NK-92 treated with Interleukin-12 subunit alpha and Interleukin-12 subunit beta, amount 100 ng/mL, for 24 hours (cell line): ENCODE measurements at regions not wholly inside any gene's neighbourhood (a gene's known extent, or its start where the extent isn't known, plus 50 kb on each side); places are given as distances from the start of the nearest gene placed in this dataset.
"Not testable (repeated sequence)": the region's sequence is repeated elsewhere in the genome, so short reads cannot be mapped to it uniquely, and the experiment has no call there.

Experiments
- DNase-seq: peaks from one replicate; lab custom pipeline; 2025; lab: John Stamatoyannopoulos, UW

- no peak for DNase-seq
These were observed 113.3 kb upstream of the FAT3 start for GRCh38 chr11:92111287-92111686.

- no peak for DNase-seq
These were observed 115.2 kb upstream of the FAT3 start for GRCh38 chr11:92109466-92109865.

- no peak for DNase-seq
These were observed 117.3 kb upstream of the FAT3 start for GRCh38 chr11:92107331-92107730.

- DNase-seq, result no peak
These were observed 120.3 kb upstream of the FAT3 start for GRCh38 chr11:92104349-92104748.

GRCh38 chr11:92101920-92102319, 122.7 kb upstream of the FAT3 start:
- no peak for DNase-seq

GRCh38 chr11:92099183-92099582, 125.4 kb upstream of the FAT3 start:
- DNase-seq, result no peak

- no peak for DNase-seq
These were observed 126.4 kb upstream of the FAT3 start for GRCh38 chr11:92098172-92098571.

GRCh38 chr11:92087725-92088537, 136.7 kb upstream of the FAT3 start:
- no peak for DNase-seq

GRCh38 chr11:92083123-92083522, 141.5 kb upstream of the FAT3 start:
- no peak for DNase-seq

GRCh38 chr11:92082652-92083051, 142.0 kb upstream of the FAT3 start:
- no peak for DNase-seq

GRCh38 chr11:92074498-92074897, 150.1 kb upstream of the FAT3 start:
- DNase-seq, result not testable (repeated sequence)

DNA sequence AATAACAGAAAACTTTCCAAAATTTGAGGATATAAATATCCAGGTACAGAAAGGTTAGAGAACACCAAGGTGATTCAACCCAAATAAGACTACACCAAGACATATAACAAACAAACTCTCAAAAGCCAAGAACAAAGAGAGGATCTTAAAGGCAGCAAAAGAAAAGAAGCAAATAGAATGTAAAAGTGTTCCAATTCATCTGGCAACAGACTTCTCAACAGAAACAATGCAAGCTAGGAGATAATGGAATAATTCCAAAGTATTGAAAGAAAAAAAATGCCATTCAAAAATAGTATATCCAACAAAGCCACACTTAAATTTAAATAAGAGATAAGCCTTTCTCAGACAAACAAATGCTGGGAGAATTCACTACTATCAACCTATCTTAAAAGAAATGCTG, 153.0 kb upstream of the FAT3 start:
- DNase-seq, result no peak

DNA sequence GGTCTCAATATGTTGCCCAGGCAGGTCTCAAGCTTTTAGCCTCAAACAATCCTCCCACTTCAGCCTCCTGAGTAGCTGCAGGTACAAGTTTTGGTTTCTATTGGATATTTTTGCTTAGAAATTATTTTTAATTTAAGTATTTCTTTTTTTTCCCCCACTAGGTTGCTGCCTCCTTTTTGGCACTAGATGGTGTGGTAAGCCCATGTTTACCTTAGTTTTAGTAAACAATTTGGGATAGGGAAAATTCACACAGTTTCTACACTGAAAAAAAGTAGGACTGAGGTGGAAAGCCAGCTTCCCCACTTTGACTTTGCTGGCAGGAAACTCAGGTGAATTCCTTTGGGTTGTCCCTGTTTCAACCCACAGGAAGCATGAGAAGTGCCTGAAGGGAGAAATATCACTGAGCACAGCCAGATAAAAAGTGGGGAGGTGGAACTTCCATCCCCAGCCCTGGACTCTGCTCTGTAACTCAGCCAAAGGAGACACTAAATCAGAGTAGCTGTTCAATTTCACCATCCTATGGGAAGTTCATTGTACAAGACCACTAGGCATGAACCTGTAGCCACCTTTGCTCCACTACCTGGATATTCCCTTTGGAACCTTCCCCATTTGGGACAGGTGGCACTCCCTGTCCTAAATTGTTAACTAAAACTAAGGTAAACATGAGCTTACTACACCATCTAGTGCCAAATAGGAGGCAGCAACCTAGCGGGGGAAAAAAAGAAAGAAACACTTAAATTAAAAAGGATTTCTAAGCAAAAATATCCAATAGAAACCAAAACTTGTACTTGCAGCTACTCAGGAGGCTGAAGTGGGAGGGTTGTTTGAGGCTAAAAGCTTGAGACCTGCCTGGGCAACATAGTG, 154.4 kb upstream of the FAT3 start:
- DNase-seq, result no peak

DNA sequence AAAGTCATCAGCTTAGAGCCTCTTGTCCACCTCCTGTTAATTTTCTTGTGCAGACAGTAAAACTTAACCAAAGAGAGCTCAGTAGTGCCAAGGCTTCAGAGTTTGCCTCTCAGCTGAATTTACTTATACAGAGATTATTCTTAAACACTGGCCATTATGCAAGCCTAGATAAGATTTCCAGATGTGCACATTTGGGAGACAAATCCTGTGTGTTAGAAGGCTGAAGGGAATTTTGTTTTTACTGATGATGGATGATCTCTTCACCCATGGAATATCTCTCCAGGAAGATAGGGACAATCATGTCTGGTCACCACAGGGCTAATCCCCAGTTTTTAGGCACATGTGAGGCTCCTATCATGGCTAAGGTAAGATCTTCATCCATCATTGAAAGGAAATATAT, 157.6 kb upstream of the FAT3 start:
- DNase-seq, result no peak

DNA sequence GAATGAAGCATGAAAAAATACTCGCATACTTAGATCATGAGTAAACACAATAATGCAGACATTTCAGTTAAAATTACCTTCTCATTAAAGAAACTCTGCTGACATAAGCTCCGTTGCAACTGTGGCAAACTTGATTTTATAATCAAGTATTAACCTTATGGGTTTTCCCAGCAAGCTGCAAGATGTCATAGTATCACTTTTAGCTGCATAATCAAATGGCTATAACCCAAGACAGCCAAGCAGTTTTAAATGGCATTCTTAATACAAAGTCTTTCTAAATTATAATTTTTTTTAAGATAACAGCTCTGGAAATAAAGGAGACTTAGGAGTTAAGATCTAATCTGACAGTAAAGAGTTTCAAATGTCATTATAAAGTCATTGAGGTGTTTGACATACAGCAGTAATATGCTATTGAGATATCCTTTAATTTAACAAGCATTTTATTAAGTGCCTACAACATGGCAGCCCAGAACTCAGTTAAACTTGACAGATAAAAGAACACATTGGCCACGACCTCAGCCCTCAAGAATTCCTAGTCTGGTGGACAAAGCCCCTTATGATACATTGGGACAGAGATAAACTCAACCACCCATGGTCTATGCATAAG, 163.1 kb upstream of the FAT3 start:
- DNase-seq, result no peak

DNA sequence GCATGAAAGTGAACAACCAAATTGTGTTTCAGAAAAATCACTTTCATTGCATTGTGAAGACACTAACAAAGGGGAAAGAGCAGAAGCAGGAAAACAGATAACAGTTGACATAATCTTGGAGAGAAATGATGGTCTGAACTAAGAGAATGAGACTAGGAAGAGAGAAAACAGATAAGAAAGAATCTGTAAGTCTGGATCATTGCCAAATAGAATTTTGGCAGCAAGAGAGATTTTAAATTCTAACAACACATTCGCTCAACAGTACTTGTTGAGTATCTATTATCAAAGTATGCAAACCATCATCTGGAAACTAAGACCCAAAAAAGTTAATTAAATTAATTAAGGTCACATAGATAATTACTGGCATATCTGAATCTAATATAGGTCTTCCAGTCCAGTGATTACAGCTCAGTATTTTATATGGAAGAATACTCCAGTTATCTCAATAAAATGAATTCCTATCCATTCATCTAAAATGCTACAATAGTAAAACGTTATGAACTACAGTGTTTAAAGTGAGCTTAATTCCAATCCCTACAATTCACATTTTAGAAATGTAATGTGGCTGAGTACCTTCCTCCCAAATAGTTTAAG, 166.7 kb upstream of the FAT3 start:
- DNase-seq, result no peak

GRCh38 chr11:92053216-92053615, 171.4 kb upstream of the FAT3 start:
- no peak for DNase-seq

GRCh38 chr11:92050305-92050704, 174.3 kb upstream of the FAT3 start:
- DNase-seq, result no peak

DNA sequence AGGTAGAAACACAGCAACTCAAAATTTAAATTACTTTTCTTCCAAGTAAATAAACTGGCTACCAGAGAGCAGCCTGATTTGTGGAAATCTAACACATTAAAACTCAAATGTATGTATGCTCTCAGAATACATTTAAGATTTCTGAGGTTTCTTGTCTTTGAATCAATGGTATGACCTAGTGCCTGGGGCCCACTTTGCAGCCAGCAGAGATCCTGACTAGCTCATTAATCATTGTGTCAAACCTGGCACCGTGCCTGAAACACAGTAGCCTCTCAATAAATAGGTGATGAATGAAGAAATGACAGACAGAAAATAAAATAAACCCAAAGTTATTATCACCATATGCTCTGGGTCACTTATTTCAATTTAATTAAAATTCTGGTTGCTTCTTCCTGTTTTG, 176.2 kb upstream of the FAT3 start:
- DNase-seq, result no peak

- DNase-seq, result no peak
These were observed 178.5 kb upstream of the FAT3 start for GRCh38 chr11:92046103-92046502.

GRCh38 chr11:92045301-92045700, 179.3 kb upstream of the FAT3 start:
- DNase-seq, result no peak

- no peak for DNase-seq
These were observed 189.1 kb upstream of the FAT3 start for GRCh38 chr11:92035488-92035887.
